ENCODE measurements at regions not wholly inside any gene's neighbourhood (a gene's known extent, or its start where the extent isn't known, plus 50 kb on each side); places are given as distances from the start of the nearest gene placed in this dataset.

DNA sequence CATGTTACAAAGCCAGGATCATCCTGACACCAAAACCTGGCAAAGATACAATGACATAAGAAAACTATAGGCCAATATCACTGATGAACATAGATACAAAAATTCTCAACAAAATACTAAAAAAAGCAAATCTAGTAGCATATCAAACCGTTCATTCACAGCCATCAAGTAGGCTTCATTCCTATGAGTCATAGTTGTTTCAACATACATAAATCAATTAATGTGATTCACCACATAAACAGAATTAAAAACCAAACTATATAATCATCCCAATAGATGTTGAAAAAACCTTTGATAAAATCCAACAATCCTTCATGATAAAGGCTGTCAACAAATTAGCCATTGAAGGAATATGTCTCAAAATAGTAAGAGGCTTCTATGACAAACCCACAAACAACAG is 1007.2 kb upstream of the RAG2 start:
- no peak overlapping the region for H3K4me3 ChIP-seq (ENCODE audit: low read depth, low read length)
- TF ChIP-seq, protein P1, sequence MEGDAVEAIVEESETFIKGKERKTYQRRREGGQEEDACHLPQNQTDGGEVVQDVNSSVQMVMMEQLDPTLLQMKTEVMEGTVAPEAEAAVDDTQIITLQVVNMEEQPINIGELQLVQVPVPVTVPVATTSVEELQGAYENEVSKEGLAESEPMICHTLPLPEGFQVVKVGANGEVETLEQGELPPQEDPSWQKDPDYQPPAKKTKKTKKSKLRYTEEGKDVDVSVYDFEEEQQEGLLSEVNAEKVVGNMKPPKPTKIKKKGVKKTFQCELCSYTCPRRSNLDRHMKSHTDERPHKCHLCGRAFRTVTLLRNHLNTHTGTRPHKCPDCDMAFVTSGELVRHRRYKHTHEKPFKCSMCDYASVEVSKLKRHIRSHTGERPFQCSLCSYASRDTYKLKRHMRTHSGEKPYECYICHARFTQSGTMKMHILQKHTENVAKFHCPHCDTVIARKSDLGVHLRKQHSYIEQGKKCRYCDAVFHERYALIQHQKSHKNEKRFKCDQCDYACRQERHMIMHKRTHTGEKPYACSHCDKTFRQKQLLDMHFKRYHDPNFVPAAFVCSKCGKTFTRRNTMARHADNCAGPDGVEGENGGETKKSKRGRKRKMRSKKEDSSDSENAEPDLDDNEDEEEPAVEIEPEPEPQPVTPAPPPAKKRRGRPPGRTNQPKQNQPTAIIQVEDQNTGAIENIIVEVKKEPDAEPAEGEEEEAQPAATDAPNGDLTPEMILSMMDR (conservative IDR thresholded peaks at IDR 0.05; ENCODE audit: low read depth, low read length) = no peak
- DNase-seq (ENCODE audit: low read depth) = no peak

DNA sequence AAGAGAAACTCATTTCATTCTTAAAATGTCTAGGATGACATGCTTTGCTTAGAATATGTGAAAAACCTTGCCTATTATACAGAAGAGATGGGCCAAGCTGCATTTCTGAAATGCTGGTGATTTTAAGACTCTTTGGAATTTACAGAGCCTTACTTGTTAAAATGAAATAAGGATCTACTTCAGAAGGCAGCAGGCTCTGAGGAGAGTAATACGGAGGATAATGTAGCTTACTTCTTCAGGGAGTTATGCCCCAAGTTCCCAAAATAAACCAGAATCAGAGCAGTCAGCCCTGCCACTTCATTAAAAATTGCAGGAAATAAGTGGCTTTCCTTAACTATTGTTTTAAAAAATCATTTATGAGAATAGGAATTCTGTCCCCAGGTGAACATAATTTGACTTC is 1000.3 kb upstream of the RAG2 start:
- TF ChIP-seq, protein P1 (conservative IDR thresholded peaks at IDR 0.05; ENCODE audit: low read depth, low read length) = no peak

DNA sequence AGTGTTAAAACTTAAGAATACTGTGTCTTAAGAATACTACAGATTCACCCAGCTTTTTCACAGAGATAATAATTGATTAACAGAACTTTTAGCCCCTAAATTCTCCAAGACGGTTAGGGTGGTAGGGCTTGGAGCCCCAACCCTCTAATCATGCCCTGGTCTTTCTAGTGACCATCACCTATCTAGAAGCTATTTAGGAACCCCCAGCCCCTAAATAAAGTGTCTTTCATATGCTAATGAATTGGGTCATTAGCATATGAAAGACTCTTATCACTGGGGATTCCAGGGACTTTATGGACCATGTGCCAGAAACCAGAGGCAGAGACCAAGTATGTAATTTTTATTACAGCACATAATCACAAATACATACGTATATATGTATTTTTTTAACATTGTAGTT is 999.7 kb upstream of the RAG2 start:
- no peak for DNase-seq (ENCODE audit: low read depth)
- no peak overlapping the region for H3K4me3 ChIP-seq (ENCODE audit: low read depth, low read length)
- TF ChIP-seq, protein P1 (conservative IDR thresholded peaks at IDR 0.05; ENCODE audit: low read depth, low read length) = no peak

More for the DNA sequence above, 1000.3 kb upstream of the RAG2 start:
- H3K4me3 ChIP-seq (ENCODE audit: low read depth, low read length) = no peak overlapping the region
- DNase-seq (ENCODE audit: low read depth) = no peak

DNA sequence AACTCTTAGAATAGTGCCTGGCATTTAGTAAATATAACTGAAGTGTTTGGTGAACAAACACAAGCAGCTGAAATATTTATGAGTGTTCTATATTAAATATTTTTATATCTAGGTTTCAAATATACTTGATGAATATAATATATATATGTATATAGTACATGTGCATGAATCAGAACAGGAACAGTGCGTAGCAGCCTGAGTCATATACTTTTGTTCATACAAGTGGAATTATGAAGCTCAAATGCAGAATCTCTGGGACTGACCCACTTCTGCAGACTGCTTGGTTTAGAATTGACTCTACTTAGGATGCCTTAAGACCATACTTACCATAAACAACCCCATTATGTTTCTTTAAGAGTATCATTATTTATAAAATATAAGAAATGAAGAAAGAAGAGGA is 997.8 kb upstream of the RAG2 start:
- no peak overlapping the region for H3K4me3 ChIP-seq (ENCODE audit: low read depth, low read length)
- TF ChIP-seq, protein P1 (conservative IDR thresholded peaks at IDR 0.05; ENCODE audit: low read depth, low read length) = no peak
- DNase-seq (ENCODE audit: low read depth) = no peak

DNA sequence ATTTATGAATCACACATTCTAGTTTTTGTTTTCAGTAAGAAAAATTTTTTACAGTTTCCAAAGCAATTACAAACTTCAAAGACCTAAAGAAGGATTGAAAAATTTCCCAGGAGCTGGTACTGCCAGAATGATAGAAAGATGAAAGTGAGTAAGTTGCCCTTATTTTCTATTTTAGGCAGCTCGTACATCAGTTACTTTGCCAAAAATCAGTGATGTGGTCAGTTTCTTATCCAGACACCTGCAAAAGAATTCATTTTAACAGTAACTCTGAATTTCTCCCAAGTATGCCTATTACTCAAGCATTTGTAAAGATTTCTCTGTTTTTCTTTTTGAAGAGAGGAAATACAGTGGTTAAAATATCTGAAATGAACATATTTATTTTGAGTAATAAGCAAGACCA is 976.3 kb upstream of the RAG2 start:
- no peak overlapping the region for H3K4me3 ChIP-seq (ENCODE audit: low read depth, low read length)
- TF ChIP-seq, protein P1 (conservative IDR thresholded peaks at IDR 0.05; ENCODE audit: low read depth, low read length) = no peak
- no peak for DNase-seq (ENCODE audit: low read depth)

DNA sequence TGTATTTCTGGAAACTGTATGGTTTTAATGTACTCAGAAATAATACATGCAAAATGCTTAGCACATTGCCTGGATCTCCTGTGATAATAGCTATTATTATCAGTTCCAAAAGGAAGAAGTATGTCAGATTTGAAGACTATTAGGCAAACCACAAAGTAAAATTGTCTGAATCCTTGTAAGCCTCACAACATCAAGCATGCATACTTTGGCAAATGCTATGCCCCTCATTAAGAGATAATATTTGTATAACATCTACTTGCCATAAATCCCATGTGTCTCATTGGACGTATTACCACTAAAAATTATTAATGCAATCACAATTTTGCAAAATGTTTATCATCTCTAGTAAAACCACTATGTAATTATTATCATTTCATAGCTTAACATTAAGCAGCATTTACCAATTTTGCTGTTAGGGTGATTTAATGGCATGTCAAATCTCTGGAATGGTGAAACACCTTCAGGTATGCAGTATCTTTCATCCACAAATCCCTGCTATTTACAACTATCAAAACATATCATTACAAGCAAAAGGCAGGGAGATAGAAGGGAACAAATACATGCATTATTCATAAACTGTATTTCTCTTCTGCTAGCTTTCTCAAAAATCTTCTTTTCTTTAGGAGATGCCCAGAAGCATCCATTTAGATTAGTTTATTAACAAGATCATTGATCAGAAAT is 974.6 kb upstream of the RAG2 start:
- TF ChIP-seq, protein P1 (conservative IDR thresholded peaks at IDR 0.05; ENCODE audit: low read depth, low read length) = no peak
- DNase-seq (ENCODE audit: low read depth) = no peak

DNA sequence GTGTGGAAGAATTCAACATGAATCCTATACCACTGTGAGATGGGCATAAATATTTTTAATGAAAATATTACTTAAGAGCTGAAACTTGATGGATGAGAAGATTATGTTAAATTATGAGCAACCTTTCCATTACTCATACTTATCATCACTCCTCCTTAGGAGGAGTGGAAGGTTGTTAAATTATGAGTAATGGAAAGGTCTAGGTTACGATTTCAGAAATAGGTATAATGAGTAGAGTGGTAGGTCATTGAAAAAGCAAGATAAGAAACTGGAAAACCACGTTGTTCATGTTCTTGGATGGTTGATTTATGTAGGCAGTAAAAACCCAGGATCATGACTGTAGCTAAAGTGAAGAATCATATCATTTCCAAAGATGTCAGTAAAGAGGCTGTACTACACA is 973.2 kb upstream of the RAG2 start:
- TF ChIP-seq, protein P1 (conservative IDR thresholded peaks at IDR 0.05; ENCODE audit: low read depth, low read length) = no peak
- H3K4me3 ChIP-seq (ENCODE audit: low read depth, low read length) = no peak overlapping the region
- DNase-seq (ENCODE audit: low read depth) = no peak

More for the DNA sequence above, 974.6 kb upstream of the RAG2 start:
- no peak overlapping the region for H3K4me3 ChIP-seq (ENCODE audit: low read depth, low read length)
